Ovary (tissue), 7 donors: ENCODE measurements at regions not wholly inside any gene's neighbourhood (a gene's known extent, or its start where the extent isn't known, plus 50 kb on each side); places are given as distances from the start of the nearest gene placed in this dataset.

Source experiments
- DNase-seq, 5 donors: peaks; one replicate each; pipeline ENCODE4 v3.0.0-alpha.2; 2019 to 2020
- H3K27ac ChIP-seq, 2 donors: fragments of 200-600 bp; one replicate each; pipeline versions ENCODE4 v1.5.1 to v1.8.0; 2019 to 2022
- H3K27me3 ChIP-seq: fragments of 200-600 bp; one replicate; pipeline ENCODE4 v1.8.0; 2022
- H3K36me3 ChIP-seq: fragments of 200-600 bp; sonication (generic); one replicate; pipeline ENCODE4 v1.5.1; 2019
- H3K4me1 ChIP-seq: one replicate; pipeline ENCODE4 v1.8.1; 2013; ENCODE audit warnings: mild to moderate bottlenecking, moderate library complexity; ENCODE audit not compliant: insufficient read depth
- H3K4me3 ChIP-seq: fragments of 200-600 bp; sonication (generic); one replicate; pipeline ENCODE4 v1.5.1; 2017
- H3K9me3 ChIP-seq, 2 donors: fragments of 200-600 bp in 1 of 2; sonication (generic) in 1 of 2; one replicate each; pipeline versions ENCODE4 v1.5.1 to v1.8.1; 2013 to 2019; ENCODE audit warnings: mild to moderate bottlenecking in 1 of 2, moderate library complexity in 1 of 2
- EP300 ChIP-seq: sonication (generic); formaldehyde crosslinking; IDR thresholded peaks from one replicate; pipeline ENCODE4 v1.6.1; 2017; ENCODE audit warnings: antibody characterized with exemption
- POLR2A ChIP-seq: fragments of 450-650 bp; IDR thresholded peaks from one replicate; pipeline ENCODE4 v1.6.1; 2017; ENCODE audit warnings: antibody characterized with exemption, mild to moderate bottlenecking, moderate library complexity
- WGBS, 3 donors: extraction: QIAGEN DNeasy Blood & Tissue Kit in 1 of 3; methylation state at CpG; one replicate each; pipeline versions ENCODE4 v1.1.5 to v1.1.7; 2013 to 2017; 5-methylcytosine and 5-hydroxymethylcytosine counted together
- intact Hi-C, 4 donors: fragments of 100-400 bp; cut with DNase I; formaldehyde crosslinking; loops; one replicate each; pipeline versions ENCODE4 v1.11.0 to v1.15.1; 2022 to 2023
- TF ChIP-seq, protein P1 (sequence below), 3 donors: fragments of 450-650 bp in 2 of 3; fragments of 200-600 bp in 1 of 3; IDR thresholded peaks; one replicate each; pipeline versions ENCODE4 v1.5.1 to v1.8.0; 2016 to 2022; ENCODE audit warnings: antibody characterized with exemption in 3 of 3, mild to moderate bottlenecking in 1 of 3
- donor health status: DM: no; HTN: no; CAD: no; lungs with moderate emphysema.
- donor health status: DM: no; HTN: no; CAD: no.
- donor health status: Bipolar disorder and iron deficiency.
- donor health status: DM: no; HTN: no; CAD: no.
- donor health status: DM: yes; HTN: yes; CAD: no.

DNA sequence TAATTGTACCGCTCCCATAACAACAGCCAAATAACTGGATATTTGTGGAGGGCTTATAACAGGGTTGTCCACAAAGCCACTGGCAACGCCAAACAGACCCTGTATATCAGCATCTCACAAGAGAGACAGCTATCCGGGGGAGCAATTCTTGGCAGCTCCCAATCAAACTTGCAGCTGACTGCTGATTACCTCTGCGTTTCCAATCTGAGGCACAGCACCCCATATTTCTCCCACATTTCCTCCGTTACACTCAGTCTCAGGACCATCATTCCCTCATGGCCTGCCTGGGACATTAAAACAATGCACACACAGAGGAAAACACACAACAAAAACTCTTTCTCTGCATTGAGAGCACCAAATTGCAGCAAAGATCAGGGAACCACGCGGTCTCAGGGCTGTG, 67.8 kb upstream of the SDK1 start:
- Histone ChIP-seq H3K27ac (no peak overlapping the region), H3K4me1 (no peaks in the 10 kb centered on the region), H3K4me3 (no peak overlapping the region), H3K36me3 (no peaks in the 10 kb centered on the region), H3K27me3 (no peaks in the 10 kb centered on the region), H3K9me3 (peaks cover 0 to 5% of the 10 kb centered on the region in 2 donors)
- DNase-seq: no peak
- no peak for TF ChIP-seq EP300
- TF ChIP-seq POLR2A: no peak
- TF ChIP-seq, protein P1, sequence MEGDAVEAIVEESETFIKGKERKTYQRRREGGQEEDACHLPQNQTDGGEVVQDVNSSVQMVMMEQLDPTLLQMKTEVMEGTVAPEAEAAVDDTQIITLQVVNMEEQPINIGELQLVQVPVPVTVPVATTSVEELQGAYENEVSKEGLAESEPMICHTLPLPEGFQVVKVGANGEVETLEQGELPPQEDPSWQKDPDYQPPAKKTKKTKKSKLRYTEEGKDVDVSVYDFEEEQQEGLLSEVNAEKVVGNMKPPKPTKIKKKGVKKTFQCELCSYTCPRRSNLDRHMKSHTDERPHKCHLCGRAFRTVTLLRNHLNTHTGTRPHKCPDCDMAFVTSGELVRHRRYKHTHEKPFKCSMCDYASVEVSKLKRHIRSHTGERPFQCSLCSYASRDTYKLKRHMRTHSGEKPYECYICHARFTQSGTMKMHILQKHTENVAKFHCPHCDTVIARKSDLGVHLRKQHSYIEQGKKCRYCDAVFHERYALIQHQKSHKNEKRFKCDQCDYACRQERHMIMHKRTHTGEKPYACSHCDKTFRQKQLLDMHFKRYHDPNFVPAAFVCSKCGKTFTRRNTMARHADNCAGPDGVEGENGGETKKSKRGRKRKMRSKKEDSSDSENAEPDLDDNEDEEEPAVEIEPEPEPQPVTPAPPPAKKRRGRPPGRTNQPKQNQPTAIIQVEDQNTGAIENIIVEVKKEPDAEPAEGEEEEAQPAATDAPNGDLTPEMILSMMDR (IDR thresholded peaks at IDR 0.05): no peak
- intact Hi-C loops: no loop called here
- WGBS, 3 donors: 64 to 82% (median 80%) methylated on average over 7 of the region's 7 CpGs

DNA sequence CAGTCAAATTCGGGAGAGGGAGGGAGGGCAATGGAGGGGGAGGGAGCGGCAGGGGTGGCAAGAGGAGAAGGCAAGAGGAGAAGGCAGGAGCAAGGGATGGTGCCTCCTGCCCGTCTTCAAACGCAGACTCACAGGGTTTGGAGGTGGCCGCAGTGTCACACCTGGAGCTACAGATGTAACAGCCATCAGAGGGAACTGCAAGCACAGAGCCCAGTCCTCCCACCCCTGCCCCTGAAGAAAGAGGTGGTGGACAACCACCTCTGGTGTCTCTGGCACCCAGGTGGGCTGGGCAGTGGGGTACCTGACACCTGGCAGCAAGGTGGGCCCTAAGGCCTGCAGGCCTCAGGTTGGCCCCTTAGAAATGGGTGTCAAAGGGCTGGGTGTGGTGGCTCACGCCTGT, 67.0 kb upstream of the SDK1 start:
- Histone ChIP-seq H3K4me1 (no peaks in the 10 kb centered on the region), H3K27me3 (no peaks in the 10 kb centered on the region)
- WGBS, 3 donors: 88 to 94% (median 89%) methylated on average over 6 of the region's 6 CpGs

DNA sequence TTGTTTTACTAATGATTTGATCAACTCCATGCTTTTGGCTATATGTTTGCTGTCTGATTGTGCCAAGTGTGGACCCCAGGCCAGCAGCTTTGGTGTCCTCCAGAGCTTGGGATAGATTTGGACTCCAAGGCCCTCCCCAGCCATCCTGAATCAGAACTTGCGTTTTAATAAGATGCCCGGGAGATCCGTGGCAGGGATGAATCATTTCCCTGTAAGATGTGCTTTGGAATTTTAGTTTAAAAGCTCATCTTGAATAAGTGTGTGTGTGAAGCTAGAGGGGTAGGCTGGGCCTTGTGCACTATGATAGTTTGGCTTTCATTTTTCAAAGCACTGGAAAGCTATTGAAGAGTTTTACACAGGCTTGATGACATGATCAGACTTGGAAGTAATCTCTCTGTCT, 66.2 kb upstream of the SDK1 start:
- 90 to 97% (median 92%) methylated on average over 3 of the region's 3 CpGs for WGBS, 3 donors
- TF ChIP-seq POLR2A: no peak
- TF ChIP-seq, protein P1 (IDR thresholded peaks at IDR 0.05): no peak
- no peak for TF ChIP-seq EP300
- peaks cover 0 to 5% of the 10 kb centered on the region in 2 donors for H3K9me3 ChIP-seq
- no peak for DNase-seq
- no peak overlapping the region for H3K4me3 ChIP-seq
- no peaks in the 10 kb centered on the region for H3K4me1 ChIP-seq
- no peaks in the 10 kb centered on the region for H3K27me3 ChIP-seq
- no peaks in the 10 kb centered on the region for H3K36me3 ChIP-seq
- no peak overlapping the region for H3K27ac ChIP-seq
- intact Hi-C loops: no loop called here

More for the DNA sequence above, 67.0 kb upstream of the SDK1 start:
- TF ChIP-seq POLR2A: no peak
- no peak for TF ChIP-seq EP300
- TF ChIP-seq, protein P1 (IDR thresholded peaks at IDR 0.05): no peak
- Histone ChIP-seq H3K27ac (no peak overlapping the region), H3K4me3 (no peak overlapping the region), H3K36me3 (no peaks in the 10 kb centered on the region), H3K9me3 (peaks cover 0 to 5% of the 10 kb centered on the region in 2 donors)
- intact Hi-C loops: no loop called here
- no peak for DNase-seq

DNA sequence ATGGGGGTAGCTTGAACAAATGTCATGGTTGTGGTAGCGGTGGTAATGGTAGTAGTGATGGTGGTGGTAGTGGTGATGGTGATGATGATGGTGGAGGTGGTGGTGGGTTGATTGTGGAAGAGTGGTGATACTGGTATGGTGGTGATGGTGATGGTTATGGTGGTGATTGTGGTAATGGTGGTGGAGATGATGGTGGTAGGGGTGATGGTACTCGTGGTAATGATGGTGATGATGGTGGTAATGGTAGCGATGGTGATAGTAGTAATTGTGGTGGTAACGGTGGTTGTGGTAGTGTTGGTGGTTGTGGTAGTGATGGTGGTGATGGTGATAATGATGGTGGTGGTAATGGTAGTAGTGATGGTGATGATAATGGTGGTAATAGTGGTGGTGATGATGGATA, 65.7 kb upstream of the SDK1 start:
- H3K27me3 ChIP-seq: no peaks in the 10 kb centered on the region
- TF ChIP-seq, protein P1 (IDR thresholded peaks at IDR 0.05): no peak
- TF ChIP-seq POLR2A: no peak
- no peak for TF ChIP-seq EP300
- H3K27ac ChIP-seq: no peak overlapping the region
- no peak overlapping the region for H3K4me3 ChIP-seq
- intact Hi-C loops: no loop called here
- no peaks in the 10 kb centered on the region for H3K36me3 ChIP-seq
- H3K9me3 ChIP-seq: peaks cover 0 to 5% of the 10 kb centered on the region in 2 donors
- H3K4me1 ChIP-seq: no peaks in the 10 kb centered on the region
- no peak for DNase-seq
- 91 to 93% (median 92%) methylated on average over 4 of the region's 4 CpGs for WGBS, 3 donors

DNA sequence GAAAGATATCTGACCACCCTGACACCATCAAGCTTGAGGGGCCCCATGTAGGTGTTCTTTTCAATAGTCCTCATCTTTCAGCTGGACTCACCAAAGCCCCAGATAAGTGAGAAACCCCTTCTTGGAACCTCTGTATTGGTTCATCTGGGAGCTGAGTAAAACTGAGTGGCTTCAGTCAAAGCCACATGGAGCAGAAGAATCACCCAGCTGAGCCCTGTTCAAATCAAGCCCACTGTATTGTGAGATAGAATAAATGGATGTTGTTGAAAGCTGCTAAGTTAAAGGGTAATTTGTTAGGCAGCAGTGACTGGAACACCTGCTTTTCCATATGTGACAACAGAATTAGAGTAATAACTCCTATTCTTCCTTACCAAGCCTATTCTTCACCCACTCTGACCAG, 64.8 kb upstream of the SDK1 start:
- H3K9me3 ChIP-seq: peaks cover 0 to 5% of the 10 kb centered on the region in 2 donors
- no peak overlapping the region for H3K4me3 ChIP-seq
- TF ChIP-seq, protein P1 (IDR thresholded peaks at IDR 0.05): no peak
- no peak for TF ChIP-seq POLR2A
- no peak for TF ChIP-seq EP300
- no peaks in the 10 kb centered on the region for H3K27me3 ChIP-seq
- DNase-seq: no peak
- H3K36me3 ChIP-seq: no peaks in the 10 kb centered on the region
- intact Hi-C loops: no loop called here
- H3K27ac ChIP-seq: no peak overlapping the region
- no peaks in the 10 kb centered on the region for H3K4me1 ChIP-seq
